ENCODE measurements at regions not wholly inside any gene's neighbourhood (a gene's known extent, or its start where the extent isn't known, plus 50 kb on each side); places are given as distances from the start of the nearest gene placed in this dataset.

GRCh38 chr3:187966636-187967406 lies 187.1 kb upstream of the LPP start:
- H3K9ac ChIP-seq (ENCODE audit: low read depth, low read length) = no peak overlapping the region
- no peak overlapping the region for H2BK20ac ChIP-seq (ENCODE audit: low read depth, low read length)
- ATAC-seq (ENCODE audit: low read depth) = no peak
- H3K79me1 ChIP-seq (ENCODE audit: low read depth in 1 of 2, low read length in 2 of 2) = no peaks in the 10 kb centered on the region
- POLR2A ChIA-PET (ENCODE audit: unreplicated experiment) = no interaction called here
- H3K36me3 ChIP-seq (ENCODE audit: control insufficient read depth, insufficient read depth, low read length) = no peaks in the 10 kb centered on the region
- TF ChIP-seq MAZ (IDR thresholded peaks at IDR 0.05; ENCODE audit: borderline replicate concordance, low read depth, low read length) (no peak), FOS (IDR thresholded peaks at IDR 0.05; ENCODE audit: low read depth, low read length) (no peak), RCOR1 (IDR thresholded peaks at IDR 0.05; ENCODE audit: insufficient replicate concordance, low read length) (no peak), CHD1 (IDR thresholded peaks at IDR 0.05; ENCODE audit: low read depth, low read length) (no peak), CTCF (conservative IDR thresholded peaks at IDR 0.05; ENCODE audit: low read depth, low read length) (no peak), MXI1 (IDR thresholded peaks at IDR 0.05; ENCODE audit: borderline replicate concordance, low read depth, low read length) (no peak), SMC3 (IDR thresholded peaks at IDR 0.05; ENCODE audit: low read depth, low read length) (no peak), MAFK (IDR thresholded peaks at IDR 0.05; ENCODE audit: low read depth, low read length) (no peak), RFX5 (IDR thresholded peaks at IDR 0.05; ENCODE audit: low read depth, low read length) (no peak), RAD21 (IDR thresholded peaks at IDR 0.05; ENCODE audit: low read length) (no peak), NFE2L2 (IDR thresholded peaks at IDR 0.05; ENCODE audit: low read depth, low read length) (no peak), BHLHE40 (IDR thresholded peaks at IDR 0.05; ENCODE audit: low read depth, low read length) (no peak), ELK1 (IDR thresholded peaks at IDR 0.05; ENCODE audit: borderline replicate concordance, low read depth, low read length) (no peak), CEBPB (IDR thresholded peaks at IDR 0.05; ENCODE audit: low read depth, low read length) (no peak)
- H3K9me1 ChIP-seq (ENCODE audit: insufficient read depth, low read length) = no peaks in the 10 kb centered on the region
- H4K5ac ChIP-seq (ENCODE audit: low read depth, low read length) = no peak overlapping the region
- no peak overlapping the region for H3K4me2 ChIP-seq (ENCODE audit: low read depth, low read length)
- no peak overlapping the region for H4K8ac ChIP-seq (ENCODE audit: low read depth in 2 of 2, low read length in 2 of 2)
- H3K14ac ChIP-seq (replicated peaks; ENCODE audit: low read depth, low read length) = no peak overlapping the region
- H4K20me1 ChIP-seq (ENCODE audit: insufficient read depth, low read length) = no peaks in the 10 kb centered on the region
- H2BK15ac ChIP-seq (ENCODE audit: low read depth, low read length) = no peak overlapping the region
- no peak overlapping the region for H3K18ac ChIP-seq (ENCODE audit: low read depth, low read length)
- dilution Hi-C loops (cut with HindIII; ENCODE audit: low sequenced_read_pairs, unreplicated experiment) (no loop called here), intact Hi-C loops (cut with micrococcal nuclease) (no loop called here), in situ Hi-C loops (cut with MboI; ENCODE audit: low sequenced_read_pairs) (no loop called here)
- H2AFZ ChIP-seq (replicated peaks; ENCODE audit: low read length, poor library complexity) = no peak overlapping the region
- no peak overlapping the region for H3K56ac ChIP-seq (ENCODE audit: extremely low read depth, insufficient read depth, low read length)
- H2AK9ac ChIP-seq (replicated peaks; ENCODE audit: low read depth, low read length, poor library complexity) = no peak overlapping the region
- peaks cover 8% of the 10 kb centered on the region for H3K27me3 ChIP-seq (ENCODE audit: control insufficient read depth, insufficient read depth, low read length)
- peaks cover 4% of the 10 kb centered on the region for H3K4me1 ChIP-seq (ENCODE audit: control insufficient read depth, insufficient read depth, low read length)
- BruUV-seq (replicated peaks) = no TSS peak
- H4K91ac ChIP-seq (ENCODE audit: insufficient read depth, low read depth, low read length) = no peak overlapping the region
- CTCF ChIA-PET = interaction anchor here (0.6 to 1.2 kb wide), 2 partner anchors 9 to 973 kb away, joined by 3 to 5 read pairs; no protein-coding TSS in a partner anchor
- H2AK5ac ChIP-seq (ENCODE audit: low read depth, low read length) = no peak overlapping the region
- no peak overlapping the region for H3K27ac ChIP-seq (ENCODE audit: insufficient read depth, low read length)
- no peak overlapping the region for H3K4ac ChIP-seq (ENCODE audit: low read depth, low read length)
- WGBS, 2 experiments (ENCODE audit: extremely low coverage in 2 of 2, insufficient read length in 1 of 2) = no CpG with 5 or more reads among the region's 8 CpGs
- H3K4me3 ChIP-seq (ENCODE audit: insufficient read depth, low read depth, low read length) = no peak overlapping the region
- no peak overlapping the region for H2BK120ac ChIP-seq (ENCODE audit: low read depth, low read length)
- no peak overlapping the region for H2BK5ac ChIP-seq (ENCODE audit: low read depth, low read length, poor library complexity, severe bottlenecking)
- no peak for DNase-seq
- no peak overlapping the region for H3K23ac ChIP-seq (ENCODE audit: low read depth, low read length)
- no peaks in the 10 kb centered on the region for H3K9me3 ChIP-seq (ENCODE audit: control insufficient read depth, insufficient read depth, low read length)

All from IMR-90 (cell line).